ENCODE measurements at regions not wholly inside any gene's neighbourhood (a gene's known extent, or its start where the extent isn't known, plus 50 kb on each side); places are given as distances from the start of the nearest gene placed in this dataset.

DNA sequence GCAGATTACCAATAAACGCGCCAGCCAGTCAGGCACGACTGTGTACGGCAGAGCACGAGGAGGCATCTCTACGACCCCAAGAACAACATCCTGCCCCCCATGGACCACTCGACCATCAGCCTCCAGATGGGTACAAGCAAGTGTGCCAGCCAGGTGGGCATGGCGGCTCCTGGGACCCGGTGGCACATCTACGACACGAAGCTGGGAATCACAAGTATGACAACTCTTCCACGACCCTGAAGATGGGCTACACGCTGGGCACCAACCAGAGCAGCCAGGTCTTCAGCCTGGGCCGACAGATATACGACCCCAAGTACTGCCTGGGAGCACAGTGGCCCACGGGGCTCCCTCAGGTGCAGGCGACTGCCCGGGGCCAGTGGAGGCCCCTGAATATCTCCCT is 217.6 kb downstream of the POTED start:
- no peak for TF ChIP-seq POLR2AphosphoS5 (IDR thresholded peaks at IDR 0.05; ENCODE audit: low read depth, low read length)
- TF ChIP-seq POLR2A (IDR thresholded peaks at IDR 0.05; ENCODE audit: low read depth, low read length): no peak
- TF ChIP-seq PAX5 (IDR thresholded peaks at IDR 0.05; ENCODE audit: insufficient read depth, low read length, severe bottlenecking): no peak
- TF ChIP-seq TAF1 (IDR thresholded peaks at IDR 0.05; ENCODE audit: low read depth, low read length): no peak
- no peak for TF ChIP-seq SPI1 (IDR thresholded peaks at IDR 0.05; ENCODE audit: low read depth, low read length)
